ENCODE measurements at regions not wholly inside any gene's neighbourhood (a gene's known extent, or its start where the extent isn't known, plus 50 kb on each side); places are given as distances from the start of the nearest gene placed in this dataset.

GRCh38 chr21:25506261-25506660 lies 101.0 kb downstream of the MRPL39 start:
- no peak for TF ChIP-seq CTCF (IDR thresholded peaks at IDR 0.05)
- TF ChIP-seq POLR2A (IDR thresholded peaks at IDR 0.05), result no peak
- no peak for TF ChIP-seq POLR2AphosphoS5 (IDR thresholded peaks at IDR 0.05)
- TF ChIP-seq EP300 (IDR thresholded peaks at IDR 0.05), result no peak
